Thyroid gland (tissue), 4 donors: ENCODE measurements at regions not wholly inside any gene's neighbourhood (a gene's known extent, or its start where the extent isn't known, plus 50 kb on each side); places are given as distances from the start of the nearest gene placed in this dataset.

ENCODE experiments used
- CTCF ChIP-seq, 6 experiments: fragments of 200-600 bp in 3 of 6; fragments of 450-650 bp in 3 of 6; sonication (generic) in 3 of 6; IDR thresholded peaks; one replicate each; pipeline ENCODE4 v1.5.1; 2016 to 2019; ENCODE audit warnings: antibody characterized with exemption in 6 of 6, mild to moderate bottlenecking in 2 of 6, inconsistent platforms in 1 of 6, moderate library complexity in 1 of 6
- POLR2A ChIP-seq, 2 donors: fragments of 450-650 bp; IDR thresholded peaks; one replicate each; pipeline ENCODE4 v1.6.1; 2017; ENCODE audit warnings: antibody characterized with exemption in 2 of 2, mild to moderate bottlenecking in 2 of 2, moderate library complexity in 1 of 2

- TF ChIP-seq POLR2A (IDR thresholded peaks at IDR 0.05) (no peak), CTCF (IDR thresholded peaks at IDR 0.05) (no peak)
Observed at GRCh38 chr1:213623064-213623581, 364.6 kb upstream of the PROX1 start.
